IPS DF 19.7 (cell line): ENCODE measurements at regions not wholly inside any gene's neighbourhood (a gene's known extent, or its start where the extent isn't known, plus 50 kb on each side); places are given as distances from the start of the nearest gene placed in this dataset.
A peak's percentile ranks its signal among the peaks of the same experiment; 100 is the strongest.

ENCODE experiments used
- DNase-seq: peaks from one replicate; pipeline ENCODE4 v3.0.0-alpha.2; 2013; ENCODE audit warnings: low read depth, low spot score

GRCh38 chr7:31398815-31399214 is 58.3 kb upstream of the NEUROD6 start:
- no peak for DNase-seq

- no peak for DNase-seq
These were observed 66.7 kb upstream of the NEUROD6 start for GRCh38 chr7:31407178-31407676.

GRCh38 chr7:31408140-31408729 is 67.7 kb upstream of the NEUROD6 start:
- DNase-seq = no peak

GRCh38 chr7:31410265-31410664 is 69.7 kb upstream of the NEUROD6 start:
- no peak for DNase-seq

GRCh38 chr7:31411416-31411815 is 70.9 kb upstream of the NEUROD6 start:
- DNase-seq = no peak

- DNase-seq = no peak
These were observed 73.2 kb upstream of the NEUROD6 start for GRCh38 chr7:31413766-31414165.

- DNase-seq = no peak
These were observed 75.9 kb upstream of the NEUROD6 start for GRCh38 chr7:31416381-31416870.

- no peak for DNase-seq
These were observed 78.4 kb upstream of the NEUROD6 start for GRCh38 chr7:31418928-31419327.

GRCh38 chr7:31419505-31420055 is 79.1 kb upstream of the NEUROD6 start:
- no peak for DNase-seq

- no peak for DNase-seq
These were observed 80.4 kb upstream of the NEUROD6 start for GRCh38 chr7:31420948-31421347.

- DNase-seq = no peak
These were observed 81.1 kb upstream of the NEUROD6 start for GRCh38 chr7:31421607-31422006.

GRCh38 chr7:31423994-31424393 is 83.5 kb upstream of the NEUROD6 start:
- no peak for DNase-seq

- DNase-seq = no peak
These were observed 81.7 kb upstream of the ITPRID1 start for GRCh38 chr7:31432176-31432575.

GRCh38 chr7:31432836-31433340 is 81.0 kb upstream of the ITPRID1 start:
- no peak for DNase-seq

GRCh38 chr7:31437250-31437865 is 76.5 kb upstream of the ITPRID1 start:
- DNase-seq = no peak

GRCh38 chr7:31439165-31439564 is 74.7 kb upstream of the ITPRID1 start:
- DNase-seq = no peak

- DNase-seq = no peak
These were observed 73.4 kb upstream of the ITPRID1 start for GRCh38 chr7:31440511-31440910.

- DNase-seq = no peak
These were observed 71.3 kb upstream of the ITPRID1 start for GRCh38 chr7:31442626-31443025.

GRCh38 chr7:31443457-31443856 is 70.4 kb upstream of the ITPRID1 start:
- peak; percentile 30 for DNase-seq

GRCh38 chr7:31444196-31444595 is 69.7 kb upstream of the ITPRID1 start:
- no peak for DNase-seq

- no peak for DNase-seq
These were observed 68.1 kb upstream of the ITPRID1 start for GRCh38 chr7:31445686-31446355.

- no peak for DNase-seq
These were observed 65.2 kb upstream of the ITPRID1 start for GRCh38 chr7:31448649-31449048.
